ENCODE measurements at regions not wholly inside any gene's neighbourhood (a gene's known extent, or its start where the extent isn't known, plus 50 kb on each side); places are given as distances from the start of the nearest gene placed in this dataset.

DNA sequence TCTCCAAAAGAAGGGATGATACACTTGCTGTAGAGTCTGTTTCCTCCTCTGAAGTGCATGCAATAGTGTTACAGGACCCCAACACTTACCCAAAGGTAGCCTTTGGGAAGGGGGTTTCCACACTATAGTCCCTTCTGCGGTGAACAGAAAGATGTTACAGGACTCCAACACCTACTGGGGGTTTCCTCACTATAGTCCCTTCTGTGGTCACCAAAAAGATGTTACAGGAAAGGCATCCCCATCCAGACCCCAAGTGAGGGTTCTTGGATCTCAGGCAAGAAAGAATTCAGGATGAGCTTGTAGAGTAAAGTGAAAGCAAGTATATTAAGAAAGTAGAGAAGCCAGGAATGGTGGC, 69.2 kb upstream of the PIK3CG start:
- TF ChIP-seq, protein P1, sequence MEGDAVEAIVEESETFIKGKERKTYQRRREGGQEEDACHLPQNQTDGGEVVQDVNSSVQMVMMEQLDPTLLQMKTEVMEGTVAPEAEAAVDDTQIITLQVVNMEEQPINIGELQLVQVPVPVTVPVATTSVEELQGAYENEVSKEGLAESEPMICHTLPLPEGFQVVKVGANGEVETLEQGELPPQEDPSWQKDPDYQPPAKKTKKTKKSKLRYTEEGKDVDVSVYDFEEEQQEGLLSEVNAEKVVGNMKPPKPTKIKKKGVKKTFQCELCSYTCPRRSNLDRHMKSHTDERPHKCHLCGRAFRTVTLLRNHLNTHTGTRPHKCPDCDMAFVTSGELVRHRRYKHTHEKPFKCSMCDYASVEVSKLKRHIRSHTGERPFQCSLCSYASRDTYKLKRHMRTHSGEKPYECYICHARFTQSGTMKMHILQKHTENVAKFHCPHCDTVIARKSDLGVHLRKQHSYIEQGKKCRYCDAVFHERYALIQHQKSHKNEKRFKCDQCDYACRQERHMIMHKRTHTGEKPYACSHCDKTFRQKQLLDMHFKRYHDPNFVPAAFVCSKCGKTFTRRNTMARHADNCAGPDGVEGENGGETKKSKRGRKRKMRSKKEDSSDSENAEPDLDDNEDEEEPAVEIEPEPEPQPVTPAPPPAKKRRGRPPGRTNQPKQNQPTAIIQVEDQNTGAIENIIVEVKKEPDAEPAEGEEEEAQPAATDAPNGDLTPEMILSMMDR (IDR thresholded peaks at IDR 0.05): no peak
- TF ChIP-seq EZH2phosphoT487 (IDR thresholded peaks at IDR 0.05) (no peak), EZH2 (IDR thresholded peaks at IDR 0.05) (no peak)
